KMS-11 (cell line): ENCODE measurements at regions not wholly inside any gene's neighbourhood (a gene's known extent, or its start where the extent isn't known, plus 50 kb on each side); places are given as distances from the start of the nearest gene placed in this dataset.

Experiments used
- H2AFZ ChIP-seq: fragments of 200-600 bp; sonication (generic); 2 replicates; pipeline ENCODE4 v1.6.1; 2016; ENCODE audit warnings: antibody characterized with exemption, mixed run types, low read depth
- H3K27ac ChIP-seq: fragments of 200-600 bp; sonication (generic); 2 replicates; pipeline ENCODE4 v1.6.1; 2016; ENCODE audit warnings: mild to moderate bottlenecking, mixed run types
- H3K27me3 ChIP-seq: fragments of 200-600 bp; sonication (generic); 2 replicates; pipeline ENCODE4 v1.6.1; 2017; ENCODE audit warnings: mild to moderate bottlenecking, low read depth, mixed run types, moderate library complexity; ENCODE audit not compliant: insufficient read depth
- H3K36me3 ChIP-seq: fragments of 200-600 bp; sonication (generic); 2 replicates; pipeline ENCODE4 v1.6.1; 2017; ENCODE audit warnings: mild to moderate bottlenecking, mixed run types; ENCODE audit not compliant: insufficient read depth
- H3K4me1 ChIP-seq: fragments of 200-600 bp; sonication (generic); 2 replicates; pipeline ENCODE4 v1.6.1; 2016; ENCODE audit warnings: mild to moderate bottlenecking, low read depth, mixed run types; ENCODE audit not compliant: poor library complexity, severe bottlenecking
- H3K4me2 ChIP-seq: fragments of 200-600 bp; sonication (generic); 2 replicates; pipeline ENCODE4 v1.7.0; 2016; ENCODE audit warnings: mild to moderate bottlenecking, mixed run types
- H3K4me3 ChIP-seq: fragments of 200-600 bp; sonication (generic); IDR thresholded peaks from 2 replicates; pipeline ENCODE4 v1.6.1; 2017; ENCODE audit warnings: low read depth, low read length, mixed read lengths; ENCODE audit not compliant: insufficient read depth
- H3K79me2 ChIP-seq: fragments of 200-600 bp; sonication (generic); 2 replicates; pipeline ENCODE4 v1.6.1; 2016; ENCODE audit warnings: low read depth, mixed run types; ENCODE audit not compliant: insufficient read depth
- H3K9ac ChIP-seq: fragments of 200-600 bp; sonication (generic); 2 replicates; pipeline ENCODE4 v1.6.1; 2016; ENCODE audit warnings: mild to moderate bottlenecking, mixed run types
- H4K20me1 ChIP-seq: fragments of 200-600 bp; sonication (generic); 2 replicates; pipeline ENCODE4 v1.6.1; 2016; ENCODE audit warnings: mild to moderate bottlenecking, mixed run types; ENCODE audit not compliant: insufficient read depth
- CTCF ChIP-seq: fragments of 200-600 bp; sonication (generic); conservative IDR thresholded peaks from 2 replicates; pipeline ENCODE4 v1.6.1; 2017; ENCODE audit warnings: low read depth, mild to moderate bottlenecking, antibody characterized with exemption, low read length, moderate library complexity, mixed read lengths

GRCh38 chr3:21991061-21991460 is 240.1 kb upstream of the ZNF385D start:
- no peaks in the 10 kb centered on the region for H3K36me3 ChIP-seq
- H2AFZ ChIP-seq: no peak overlapping the region
- no peak overlapping the region for H3K4me2 ChIP-seq
- H4K20me1 ChIP-seq: no peaks in the 10 kb centered on the region
- TF ChIP-seq CTCF: no peak
- no peaks in the 10 kb centered on the region for H3K79me2 ChIP-seq
- H3K9ac ChIP-seq: no peak overlapping the region
- no peak overlapping the region for H3K4me3 ChIP-seq
- no peak overlapping the region for H3K27ac ChIP-seq
- no peaks in the 10 kb centered on the region for H3K27me3 ChIP-seq
- no peaks in the 10 kb centered on the region for H3K4me1 ChIP-seq

GRCh38 chr3:21995079-21995607 is 244.1 kb upstream of the ZNF385D start:
- no peak overlapping the region for H2AFZ ChIP-seq
- H3K9ac ChIP-seq: no peak overlapping the region
- H3K27me3 ChIP-seq: no peaks in the 10 kb centered on the region
- no peak overlapping the region for H3K4me2 ChIP-seq
- no peaks in the 10 kb centered on the region for H3K4me1 ChIP-seq
- no peak for TF ChIP-seq CTCF
- H3K79me2 ChIP-seq: no peaks in the 10 kb centered on the region
- no peaks in the 10 kb centered on the region for H4K20me1 ChIP-seq
- no peak overlapping the region for H3K27ac ChIP-seq
- no peaks in the 10 kb centered on the region for H3K36me3 ChIP-seq
- H3K4me3 ChIP-seq: no peak overlapping the region

DNA sequence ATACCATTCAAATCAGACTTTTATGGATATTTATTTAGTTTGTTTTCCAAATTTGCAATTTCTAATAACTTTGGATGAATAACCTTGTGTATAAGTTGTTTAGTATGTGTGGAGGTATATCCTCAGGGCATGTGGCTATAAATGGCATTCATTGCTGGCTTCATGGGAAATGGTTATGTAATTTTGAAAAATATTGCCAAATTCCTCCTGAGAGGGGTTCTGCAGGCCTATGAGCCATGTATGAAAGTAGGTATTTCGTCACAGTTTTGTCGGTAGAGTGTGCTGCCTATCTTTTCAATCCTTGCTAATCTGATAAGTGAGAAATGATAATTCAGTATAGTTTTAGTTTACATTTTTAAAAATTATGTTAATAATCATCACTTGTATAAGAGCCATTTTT is 256.4 kb upstream of the ZNF385D start:
- H3K27ac ChIP-seq: no peak overlapping the region
- no peak overlapping the region for H3K9ac ChIP-seq
- TF ChIP-seq CTCF: no peak
- no peaks in the 10 kb centered on the region for H3K27me3 ChIP-seq
- H3K4me3 ChIP-seq: no peak overlapping the region
- no peak overlapping the region for H3K4me2 ChIP-seq
- H4K20me1 ChIP-seq: no peaks in the 10 kb centered on the region
- no peaks in the 10 kb centered on the region for H3K79me2 ChIP-seq
- no peaks in the 10 kb centered on the region for H3K36me3 ChIP-seq
- no peaks in the 10 kb centered on the region for H3K4me1 ChIP-seq
- H2AFZ ChIP-seq: no peak overlapping the region

GRCh38 chr3:22010997-22011396 is 260.0 kb upstream of the ZNF385D start:
- no peak overlapping the region for H3K4me2 ChIP-seq
- H3K79me2 ChIP-seq: no peaks in the 10 kb centered on the region
- H3K27ac ChIP-seq: no peak overlapping the region
- no peak overlapping the region for H3K4me3 ChIP-seq
- no peak for TF ChIP-seq CTCF
- no peaks in the 10 kb centered on the region for H4K20me1 ChIP-seq
- H2AFZ ChIP-seq: no peak overlapping the region
- peaks cover 30% of the 10 kb centered on the region for H3K4me1 ChIP-seq
- H3K36me3 ChIP-seq: no peaks in the 10 kb centered on the region
- no peaks in the 10 kb centered on the region for H3K27me3 ChIP-seq
- no peak overlapping the region for H3K9ac ChIP-seq
